Endothelial cell of umbilical vein (primary cell): ENCODE measurements at regions not wholly inside any gene's neighbourhood (a gene's known extent, or its start where the extent isn't known, plus 50 kb on each side); places are given as distances from the start of the nearest gene placed in this dataset.

Source experiments
- BruUV-seq: library from RNA; stranded (reverse); fragments of 400-500 nt; replicated peaks from 2 replicates; lab custom pipeline; 2021; lab: Mats Ljungman, UMichigan
- CTCF ChIA-PET: fragments of 300-600, 350-600 bp; sonication (Branson Sonifier 250); formaldehyde crosslinking; loops from one replicate; lab custom pipeline; 2021; ENCODE audit warnings: antibody characterized with exemption, inconsistent platforms; lab: Charles Lee
- POLR2A ChIA-PET: fragments of 300-600, 350-600 bp; sonication (Branson Sonifier 250); formaldehyde crosslinking; loops from one replicate; lab custom pipeline; 2021; ENCODE audit warnings: antibody characterized with exemption, inconsistent platforms; lab: Charles Lee
- DNase-seq: peaks from one replicate; pipeline ENCODE4 v3.0.0-alpha.2; 2011; ENCODE audit warnings: low read depth, low spot score
- FAIRE-seq: peaks from 2 replicates; lab custom pipeline; 2011; peaks lifted over from hg19 to GRCh38; lab: Jason Lieb, UNC
- H2AFZ ChIP-seq: 2 replicates; pipeline ENCODE4 v1.6.0; 2012; ENCODE audit warnings: low read depth, low read length, control low read depth, inconsistent platforms
- H3K27ac ChIP-seq: 2 replicates; pipeline ENCODE4 v1.5.1; 2011; ENCODE audit warnings: low read depth, mild to moderate bottlenecking, control low read depth, low read length, moderate library complexity; ENCODE audit not compliant: insufficient read depth
- H3K27me3 ChIP-seq, 2 experiments: 2 replicates each; pipeline versions ENCODE4 v1.6.0 to v1.6.1; 2011; ENCODE audit warnings: low read length in 2 of 2, mixed read lengths in 1 of 2; ENCODE audit not compliant: control insufficient read depth in 2 of 2, insufficient read depth in 2 of 2
- H3K36me3 ChIP-seq, 2 experiments: 2 replicates in 1 of 2; 3 replicates in 1 of 2; pipeline ENCODE4 v1.5.1; 2011; ENCODE audit warnings: low read length in 2 of 2, mild to moderate bottlenecking in 1 of 2, moderate library complexity in 1 of 2; ENCODE audit not compliant: control insufficient read depth in 2 of 2, insufficient read depth in 2 of 2; ENCODE audit errors: extremely low read depth in 1 of 2
- H3K4me1 ChIP-seq: 3 replicates; pipeline ENCODE4 v1.5.1; 2011; ENCODE audit warnings: mild to moderate bottlenecking, low read length; ENCODE audit not compliant: control insufficient read depth, insufficient read depth; ENCODE audit errors: extremely low read depth
- H3K4me2 ChIP-seq: 2 replicates; pipeline ENCODE4 v1.6.1; 2011; ENCODE audit warnings: low read length, control low read depth, mixed read lengths; ENCODE audit not compliant: insufficient read depth
- H3K4me3 ChIP-seq, 3 experiments: fragments of 200-600 bp in 1 of 3; sonication (generic), shearing (Covaris generic) in 1 of 3; replicated peaks in 1 of 3; 2 replicates each; pipeline ENCODE4 v1.5.1; 2011 to 2016; ENCODE audit warnings: control low read depth in 3 of 3, low read length in 3 of 3, mild to moderate bottlenecking in 2 of 3, inconsistent platforms in 1 of 3, low read depth in 1 of 3, moderate library complexity in 1 of 3; ENCODE audit not compliant: insufficient read depth in 1 of 3
- H3K79me2 ChIP-seq: 2 replicates; pipeline ENCODE4 v1.6.0; 2012; ENCODE audit warnings: low read length, inconsistent platforms; ENCODE audit not compliant: control insufficient read depth, insufficient read depth
- H3K9ac ChIP-seq: replicated peaks from 2 replicates; pipeline ENCODE3; 2011; ENCODE audit warnings: low read length, control low read depth; ENCODE audit not compliant: insufficient read depth; ENCODE audit errors: extremely low read depth
- H3K9me1 ChIP-seq: replicated peaks from 3 replicates; pipeline ENCODE4 v1.6.0; 2011; ENCODE audit warnings: mild to moderate bottlenecking, low read length; ENCODE audit not compliant: control insufficient read depth, insufficient read depth; ENCODE audit errors: extremely low read depth
- H3K9me3 ChIP-seq: replicated peaks from 2 replicates; pipeline ENCODE4 v1.5.1; 2012; ENCODE audit warnings: low read length, inconsistent platforms; ENCODE audit not compliant: control insufficient read depth, insufficient read depth
- H4K20me1 ChIP-seq: replicated peaks from 2 replicates; pipeline ENCODE3; 2011; ENCODE audit warnings: mild to moderate bottlenecking, low read length; ENCODE audit not compliant: control insufficient read depth, insufficient read depth; ENCODE audit errors: extremely low read depth
- CTCF ChIP-seq, 2 donors: IDR thresholded peaks; 1 replicate in 1 of 2; 2 replicates in 1 of 2; pipeline ENCODE4 v1.5.1; 2011; ENCODE audit warnings: low read length in 2 of 2, mild to moderate bottlenecking in 2 of 2, moderate library complexity in 2 of 2, control low read depth in 1 of 2, inconsistent platforms in 1 of 2, low read depth in 1 of 2; ENCODE audit not compliant: insufficient read depth in 1 of 2; ENCODE audit errors: extremely low read depth in 1 of 2
- EZH2 ChIP-seq: IDR thresholded peaks from 2 replicates; pipeline ENCODE4 v1.6.1; 2012; ENCODE audit warnings: borderline replicate concordance, low read depth, mild to moderate bottlenecking, moderate library complexity, low read length, inconsistent platforms; ENCODE audit not compliant: severe bottlenecking
- FOS ChIP-seq: IDR thresholded peaks from 2 replicates; pipeline ENCODE4 v1.6.1; 2011; ENCODE audit warnings: mild to moderate bottlenecking, low read length, moderate library complexity, borderline replicate concordance; ENCODE audit not compliant: insufficient read depth
- GATA2 ChIP-seq: IDR thresholded peaks from 2 replicates; pipeline ENCODE4 v1.7.0; 2011; ENCODE audit warnings: low read depth, mild to moderate bottlenecking, moderate library complexity, mixed read lengths, low read length; ENCODE audit not compliant: insufficient read length, insufficient read depth
- JUN ChIP-seq: IDR thresholded peaks from 2 replicates; pipeline ENCODE4 v1.6.1; 2011; ENCODE audit warnings: borderline replicate concordance, low read depth; ENCODE audit not compliant: insufficient read length, insufficient read depth
- MAX ChIP-seq: IDR thresholded peaks from 2 replicates; pipeline ENCODE4 v1.6.1; 2011; ENCODE audit not compliant: insufficient read depth, insufficient read length
- MYC ChIP-seq: IDR thresholded peaks from one replicate; pipeline ENCODE4 v1.6.1; 2011; ENCODE audit warnings: mild to moderate bottlenecking, low read depth, low read length
- POLR2A ChIP-seq: IDR thresholded peaks from 2 replicates; pipeline ENCODE4 v1.6.1; 2012; ENCODE audit warnings: low read depth, mild to moderate bottlenecking, control low read depth, low read length
- POLR2AphosphoS5 ChIP-seq: IDR thresholded peaks from 2 replicates; pipeline ENCODE4 v1.6.1; 2012; ENCODE audit warnings: low read depth, mild to moderate bottlenecking, control low read depth, low read length, moderate library complexity; ENCODE audit not compliant: insufficient read depth
- dilution Hi-C: fragments of 300-500 bp; cut with MboI; formaldehyde crosslinking; loops from one replicate; pipeline ENCODE4 v1.15.0; 2019; ENCODE audit warnings: low sequenced_read_pairs; ENCODE audit not compliant: extremely low pct_ligation_motif_present
- intact Hi-C: fragments of 100-400 bp; cut with micrococcal nuclease; formaldehyde crosslinking; loops from one replicate; pipeline ENCODE4 v1.10.0; 2022

GRCh38 chr14:95620659-95621059, 65.6 kb upstream of the TCL1B start:
- Histone ChIP-seq H3K27ac (no peak overlapping the region), H3K4me1 (no peaks in the 10 kb centered on the region), H2AFZ (no peak overlapping the region), H3K9me3 (no peaks in the 10 kb centered on the region), H3K36me3 (no peaks in the 10 kb centered on the region), H3K27me3 (no peaks in the 10 kb centered on the region), H4K20me1 (no peaks in the 10 kb centered on the region), H3K79me2 (no peaks in the 10 kb centered on the region), H3K4me3 (no peak overlapping the region), H3K4me2 (no peak overlapping the region), H3K9me1 (no peaks in the 10 kb centered on the region), H3K9ac (no peak overlapping the region)
- BruUV-seq = no TSS peak
- TF ChIP-seq MYC (no peak), JUN (no peak), EZH2 (no peak), CTCF (IDR thresholded peaks at IDR 0.05; ENCODE audit: extremely low read depth in 1 of 2, insufficient read depth in 1 of 2, low read depth in 1 of 2, low read length in 2 of 2) (no peak), MAX (no peak), GATA2 (no peak), POLR2A (no peak), POLR2AphosphoS5 (no peak), FOS (no peak)
- no peak for DNase-seq
- ChIA-PET CTCF (no interaction called here), POLR2A (no interaction called here)
- FAIRE-seq = no peak
- intact Hi-C loops = no loop called here
- dilution Hi-C loops = no loop called here
